GM13977 (cell line): ENCODE measurements at regions not wholly inside any gene's neighbourhood (a gene's known extent, or its start where the extent isn't known, plus 50 kb on each side); places are given as distances from the start of the nearest gene placed in this dataset.

Experiments used
- DNase-seq: peaks from one replicate; pipeline ENCODE4 v3.0.0; 2012; ENCODE audit warnings: low spot score
- CTCF ChIP-seq: IDR thresholded peaks from 2 replicates; pipeline ENCODE4 v1.5.1; 2012; ENCODE audit warnings: mild to moderate bottlenecking, control low read depth; ENCODE audit not compliant: insufficient read depth; ENCODE audit errors: extremely low read depth, missing control alignments
- in situ Hi-C: fragments of 300-500 bp; cut with MboI; formaldehyde crosslinking; loops from one replicate; pipeline ENCODE4 v1.12.0; 2022; ENCODE audit warnings: low sequenced_read_pairs, low pct_unique_long_range_greater_than_20kb, mixed read lengths, inconsistent platforms; ENCODE audit not compliant: unreplicated experiment

- no peak for DNase-seq
- TF ChIP-seq CTCF: no peak
- in situ Hi-C loops: no loop called here
Measured at GRCh38 chr11:70538641-70539359, 140.5 kb downstream of the CTTN start.

- no peak for TF ChIP-seq CTCF
- in situ Hi-C loops: no loop called here
- DNase-seq: no peak
Measured at GRCh38 chr11:70539360-70540095, 141.2 kb downstream of the CTTN start.

GRCh38 chr11:70540196-70540595 is 141.9 kb downstream of the CTTN start:
- TF ChIP-seq CTCF: no peak
- in situ Hi-C loops: no loop called here
- no peak for DNase-seq

GRCh38 chr11:70541176-70541575 is 142.8 kb downstream of the CTTN start:
- TF ChIP-seq CTCF: no peak
- in situ Hi-C loops: no loop called here
- no peak for DNase-seq

GRCh38 chr11:70541699-70542098 is 143.4 kb downstream of the CTTN start:
- in situ Hi-C loops: no loop called here
- DNase-seq: no peak
- TF ChIP-seq CTCF: no peak

GRCh38 chr11:70542406-70542805 is 144.1 kb downstream of the CTTN start:
- no peak for TF ChIP-seq CTCF
- in situ Hi-C loops: no loop called here
- no peak for DNase-seq
